Subcutaneous abdominal adipose tissue (tissue), 5 donors: ENCODE measurements at regions not wholly inside any gene's neighbourhood (a gene's known extent, or its start where the extent isn't known, plus 50 kb on each side); places are given as distances from the start of the nearest gene placed in this dataset.

ENCODE experiments used
- H3K27ac ChIP-seq: one replicate; pipeline ENCODE4 v1.7.0; 2013; ENCODE audit warnings: low read depth, mild to moderate bottlenecking, inconsistent platforms, low read length, moderate library complexity
- H3K27me3 ChIP-seq, 5 donors: one replicate each; pipeline ENCODE4 v1.7.0; 2013; ENCODE audit warnings: low read length in 5 of 5, inconsistent platforms in 1 of 5; ENCODE audit not compliant: control insufficient read depth in 5 of 5, insufficient read depth in 4 of 5
- H3K36me3 ChIP-seq, 5 donors: one replicate each; pipeline ENCODE4 v1.7.0; 2013; ENCODE audit warnings: low read length in 5 of 5; ENCODE audit not compliant: control insufficient read depth in 5 of 5, insufficient read depth in 5 of 5
- H3K4me1 ChIP-seq, 5 donors: one replicate each; pipeline ENCODE4 v1.7.0; 2013; ENCODE audit warnings: low read length in 5 of 5, mild to moderate bottlenecking in 3 of 5, moderate library complexity in 1 of 5; ENCODE audit not compliant: control insufficient read depth in 5 of 5, insufficient read depth in 5 of 5
- H3K4me3 ChIP-seq, 5 donors: one replicate each; pipeline ENCODE4 v1.7.0; 2013; ENCODE audit warnings: low read length in 5 of 5, low read depth in 1 of 5
- H3K9ac ChIP-seq, 5 donors: one replicate each; pipeline ENCODE4 v1.7.0; 2013; ENCODE audit warnings: low read length in 5 of 5, mild to moderate bottlenecking in 4 of 5, moderate library complexity in 3 of 5
- H3K9me3 ChIP-seq, 5 donors: one replicate each; pipeline ENCODE4 v1.7.0; 2013; ENCODE audit warnings: low read length in 5 of 5; ENCODE audit not compliant: control insufficient read depth in 5 of 5
- donor health status: healthy.
- donor health status: healthy.
- donor health status: healthy.
- donor health status: healthy.
- donor health status: healthy.

DNA sequence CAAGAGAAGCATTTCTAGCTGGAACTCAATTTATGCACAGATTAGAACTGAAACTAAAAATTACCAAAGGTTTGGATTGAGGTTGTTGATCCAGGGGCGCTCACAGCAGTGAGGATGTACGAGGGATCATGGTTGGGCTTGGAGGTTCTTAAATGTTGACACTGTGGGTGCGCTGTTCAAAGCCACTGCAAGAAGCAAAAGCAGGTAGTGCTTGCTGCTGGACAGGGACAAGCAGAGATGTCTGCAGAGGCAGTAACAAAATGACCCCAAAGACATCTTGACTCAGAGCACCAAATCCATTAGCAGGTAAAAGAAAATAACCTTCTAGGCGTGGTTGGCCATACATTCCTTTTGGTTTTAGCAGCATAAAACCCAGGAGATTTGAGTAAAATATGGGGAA lies 468.4 kb downstream of the ZSWIM6 start:
- Histone ChIP-seq H3K9ac (no peak overlapping the region), H3K4me1 (no peaks in the 10 kb centered on the region), H3K27ac (no peak overlapping the region), H3K4me3 (no peak overlapping the region), H3K36me3 (no peaks in the 10 kb centered on the region), H3K27me3 (peaks cover 0 to 2% (median 0%) of the 10 kb centered on the region in 5 donors), H3K9me3 (no peaks in the 10 kb centered on the region)

DNA sequence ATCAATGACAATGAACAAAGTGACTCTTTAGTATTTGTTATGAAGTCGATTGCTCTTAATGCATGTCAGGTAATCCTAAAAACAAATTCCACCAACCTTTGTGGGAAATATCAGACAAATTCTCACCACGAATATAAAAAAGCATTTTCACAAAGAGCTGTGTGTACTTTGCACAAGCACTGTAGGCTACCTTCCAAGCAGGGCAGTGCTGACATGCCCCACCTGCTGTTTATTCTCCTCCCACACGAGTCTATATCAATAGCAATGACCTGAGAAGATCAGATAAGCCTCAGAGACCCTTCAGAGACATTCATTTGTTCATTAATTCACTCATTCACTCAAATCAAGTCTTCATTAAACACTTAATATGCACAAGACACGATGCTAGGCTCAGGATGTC lies 469.1 kb downstream of the ZSWIM6 start:
- H3K27ac ChIP-seq, result no peak overlapping the region
- peaks cover 0 to 2% (median 0%) of the 10 kb centered on the region in 5 donors for H3K27me3 ChIP-seq
- H3K9ac ChIP-seq, result no peak overlapping the region
- H3K4me3 ChIP-seq, result no peak overlapping the region
- no peaks in the 10 kb centered on the region for H3K9me3 ChIP-seq
- no peaks in the 10 kb centered on the region for H3K4me1 ChIP-seq
- no peaks in the 10 kb centered on the region for H3K36me3 ChIP-seq

- Histone ChIP-seq H3K4me3 (no peak overlapping the region), H3K36me3 (no peaks in the 10 kb centered on the region), H3K27me3 (peaks cover 0 to 2% (median 0%) of the 10 kb centered on the region in 5 donors), H3K9me3 (no peaks in the 10 kb centered on the region), H3K27ac (no peak overlapping the region), H3K4me1 (no peaks in the 10 kb centered on the region), H3K9ac (no peak overlapping the region)
Observed at GRCh38 chr5:61802456-61802855, 470.4 kb downstream of the ZSWIM6 start.

DNA sequence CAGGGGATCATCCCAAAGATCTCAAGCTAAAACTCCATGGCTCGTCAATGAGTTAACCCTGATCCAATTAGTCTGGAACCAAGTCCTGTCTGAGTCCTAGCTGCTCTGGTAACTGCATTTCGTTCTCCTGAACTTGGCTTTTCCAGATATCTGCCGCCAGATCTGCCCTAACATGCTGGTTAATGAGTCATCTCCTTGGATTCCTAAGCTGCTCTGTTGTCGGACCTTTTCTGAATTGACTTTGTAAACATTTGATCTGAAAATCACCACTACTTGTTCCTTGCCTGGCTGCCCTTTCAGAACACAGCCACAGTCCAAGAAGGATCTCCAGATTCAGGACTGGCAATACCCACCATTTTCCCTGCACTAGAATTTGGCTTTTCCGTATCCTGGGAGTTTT lies 473.0 kb downstream of the ZSWIM6 start:
- H3K27ac ChIP-seq, result no peak overlapping the region
- H3K9me3 ChIP-seq, result no peaks in the 10 kb centered on the region
- no peaks in the 10 kb centered on the region for H3K36me3 ChIP-seq
- no peak overlapping the region for H3K4me3 ChIP-seq
- H3K27me3 ChIP-seq, result peaks cover 0 to 2% (median 0%) of the 10 kb centered on the region in 5 donors
- no peaks in the 10 kb centered on the region for H3K4me1 ChIP-seq
- H3K9ac ChIP-seq, result no peak overlapping the region

DNA sequence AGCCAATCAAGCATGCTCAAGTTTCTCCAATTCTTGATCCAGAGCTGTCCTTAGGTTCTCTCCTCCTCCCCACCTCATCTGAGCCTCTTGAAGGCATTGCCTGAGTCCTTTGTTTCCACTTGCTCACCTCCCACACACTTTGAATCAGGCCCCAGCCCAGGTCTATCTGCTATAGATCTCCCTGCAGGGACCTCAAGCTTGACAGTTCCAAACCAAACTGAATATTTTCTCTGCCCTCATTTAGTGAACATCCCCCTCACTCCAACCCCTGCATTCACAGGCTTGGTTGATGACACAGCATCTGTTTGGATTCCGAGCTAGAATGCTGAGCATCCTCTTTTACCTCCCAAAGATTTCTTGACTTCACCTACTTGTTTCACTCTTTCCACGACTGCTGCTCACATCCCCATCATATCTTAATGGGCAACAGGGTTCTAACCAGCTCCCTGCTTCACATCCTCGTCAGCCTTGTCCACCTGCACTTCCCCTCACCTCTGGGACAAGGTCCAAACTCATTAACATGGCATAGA lies 474.5 kb downstream of the ZSWIM6 start:
- Histone ChIP-seq H3K4me3 (no peak overlapping the region), H3K9ac (no peak overlapping the region), H3K36me3 (no peaks in the 10 kb centered on the region), H3K9me3 (no peaks in the 10 kb centered on the region), H3K27me3 (peaks cover 0 to 2% (median 0%) of the 10 kb centered on the region in 5 donors), H3K4me1 (no peaks in the 10 kb centered on the region), H3K27ac (no peak overlapping the region)

DNA sequence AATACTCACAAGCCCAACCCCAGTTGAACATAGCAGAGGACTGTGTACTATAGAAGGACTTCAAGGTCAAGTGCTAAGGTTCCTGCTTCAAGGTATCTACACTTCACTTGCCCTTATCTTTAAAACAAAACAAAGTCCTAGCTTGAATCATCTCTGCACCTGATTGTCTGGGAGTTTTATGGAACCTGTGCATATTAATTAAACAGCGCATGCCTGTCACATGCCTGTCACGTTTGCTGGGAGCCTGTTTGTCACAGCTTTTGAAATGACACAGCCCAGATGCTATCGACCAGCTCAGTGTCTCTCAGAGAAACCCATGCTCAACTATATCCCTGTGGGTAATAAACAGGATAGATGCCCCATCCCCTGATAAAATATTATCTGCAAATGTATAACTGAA lies 476.0 kb downstream of the ZSWIM6 start:
- Histone ChIP-seq H3K36me3 (no peaks in the 10 kb centered on the region), H3K27ac (no peak overlapping the region), H3K4me3 (no peak overlapping the region), H3K9me3 (no peaks in the 10 kb centered on the region), H3K9ac (no peak overlapping the region), H3K27me3 (peaks cover 0 to 6% (median 0%) of the 10 kb centered on the region in 5 donors), H3K4me1 (no peaks in the 10 kb centered on the region)

DNA sequence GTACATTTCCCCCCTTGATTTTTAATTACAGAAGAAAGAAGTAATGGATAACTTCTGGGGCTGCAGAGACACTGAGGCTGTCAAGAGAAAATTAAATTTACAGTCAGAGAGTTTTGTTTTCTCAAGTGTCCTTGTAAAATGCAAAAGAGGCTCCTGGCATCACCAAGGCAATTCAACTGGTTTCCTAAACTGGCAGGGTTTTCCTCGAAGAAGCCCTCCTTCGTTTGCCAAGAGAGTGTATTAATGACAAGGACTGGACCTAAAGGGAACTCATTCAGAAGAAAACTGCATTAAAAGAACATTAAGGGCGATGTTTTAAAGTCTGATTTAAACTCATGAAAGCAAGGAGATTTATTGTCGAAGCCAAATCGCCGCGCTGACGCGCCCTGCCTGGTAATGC lies 476.9 kb downstream of the ZSWIM6 start:
- H3K4me1 ChIP-seq, result no peaks in the 10 kb centered on the region
- no peaks in the 10 kb centered on the region for H3K9me3 ChIP-seq
- H3K36me3 ChIP-seq, result no peaks in the 10 kb centered on the region
- H3K27ac ChIP-seq, result no peak overlapping the region
- peaks cover 0 to 6% (median 0%) of the 10 kb centered on the region in 5 donors for H3K27me3 ChIP-seq
- no peak overlapping the region for H3K4me3 ChIP-seq
- H3K9ac ChIP-seq, result no peak overlapping the region

DNA sequence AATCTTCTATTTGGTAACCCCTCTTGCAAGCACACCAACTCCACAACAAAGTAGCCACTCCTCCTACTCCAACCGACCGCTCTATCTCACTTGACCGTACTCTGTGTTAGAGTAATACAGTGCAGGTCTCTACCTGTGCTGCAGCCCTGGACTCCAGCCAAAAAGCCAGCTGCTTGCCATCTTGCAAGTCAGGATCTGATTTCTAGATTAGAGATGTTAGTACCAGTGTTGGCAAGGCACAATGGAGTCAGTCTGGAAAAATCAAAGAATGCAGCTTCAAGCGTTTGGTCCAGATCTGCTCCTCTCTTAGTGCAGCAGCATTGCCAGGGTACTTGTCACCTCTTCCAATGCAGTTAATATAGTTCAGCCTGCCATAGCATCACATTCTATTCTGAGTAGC lies 477.6 kb downstream of the ZSWIM6 start:
- no peaks in the 10 kb centered on the region for H3K4me1 ChIP-seq

DNA sequence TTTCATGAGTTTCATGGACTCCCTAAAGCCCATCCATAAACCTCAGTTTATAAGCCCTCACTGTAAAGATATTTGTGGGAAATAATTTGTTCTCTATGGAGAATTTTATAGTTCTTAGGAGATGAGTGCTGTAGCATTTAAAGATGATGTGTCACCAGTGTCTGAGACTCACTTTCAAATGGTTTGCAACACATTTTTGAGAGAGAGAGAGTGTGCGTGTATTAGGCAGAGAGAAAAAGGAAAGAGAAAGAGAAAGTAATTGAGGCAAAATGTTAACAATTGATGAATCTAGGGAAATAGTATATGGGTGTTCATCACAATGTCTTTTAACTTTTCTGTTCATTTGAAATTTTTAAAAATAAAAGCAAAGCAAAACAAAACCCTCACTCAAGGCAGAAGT lies 479.0 kb downstream of the ZSWIM6 start:
- Histone ChIP-seq H3K4me3 (no peak overlapping the region), H3K9ac (no peak overlapping the region), H3K27me3 (peaks cover 0 to 6% (median 0%) of the 10 kb centered on the region in 5 donors), H3K4me1 (no peaks in the 10 kb centered on the region), H3K36me3 (no peaks in the 10 kb centered on the region), H3K27ac (no peak overlapping the region), H3K9me3 (no peaks in the 10 kb centered on the region)

More for the DNA sequence above, 477.6 kb downstream of the ZSWIM6 start:
- Histone ChIP-seq H3K4me3 (no peak overlapping the region), H3K9me3 (no peaks in the 10 kb centered on the region), H3K9ac (no peak overlapping the region), H3K27ac (no peak overlapping the region), H3K27me3 (peaks cover 0 to 6% (median 0%) of the 10 kb centered on the region in 5 donors), H3K36me3 (no peaks in the 10 kb centered on the region)

- Histone ChIP-seq H3K9me3 (no peaks in the 10 kb centered on the region), H3K4me3 (no peak overlapping the region), H3K27me3 (peaks cover 0 to 6% (median 0%) of the 10 kb centered on the region in 5 donors), H3K9ac (no peak overlapping the region), H3K4me1 (peaks cover 2 to 10% (median 9%) of the 10 kb centered on the region in 5 donors), H3K36me3 (no peaks in the 10 kb centered on the region), H3K27ac (no peak overlapping the region)
Observed at GRCh38 chr5:61813361-61813760, 481.3 kb downstream of the ZSWIM6 start.
